ENCODE measurements at regions not wholly inside any gene's neighbourhood (a gene's known extent, or its start where the extent isn't known, plus 50 kb on each side); places are given as distances from the start of the nearest gene placed in this dataset.

DNA sequence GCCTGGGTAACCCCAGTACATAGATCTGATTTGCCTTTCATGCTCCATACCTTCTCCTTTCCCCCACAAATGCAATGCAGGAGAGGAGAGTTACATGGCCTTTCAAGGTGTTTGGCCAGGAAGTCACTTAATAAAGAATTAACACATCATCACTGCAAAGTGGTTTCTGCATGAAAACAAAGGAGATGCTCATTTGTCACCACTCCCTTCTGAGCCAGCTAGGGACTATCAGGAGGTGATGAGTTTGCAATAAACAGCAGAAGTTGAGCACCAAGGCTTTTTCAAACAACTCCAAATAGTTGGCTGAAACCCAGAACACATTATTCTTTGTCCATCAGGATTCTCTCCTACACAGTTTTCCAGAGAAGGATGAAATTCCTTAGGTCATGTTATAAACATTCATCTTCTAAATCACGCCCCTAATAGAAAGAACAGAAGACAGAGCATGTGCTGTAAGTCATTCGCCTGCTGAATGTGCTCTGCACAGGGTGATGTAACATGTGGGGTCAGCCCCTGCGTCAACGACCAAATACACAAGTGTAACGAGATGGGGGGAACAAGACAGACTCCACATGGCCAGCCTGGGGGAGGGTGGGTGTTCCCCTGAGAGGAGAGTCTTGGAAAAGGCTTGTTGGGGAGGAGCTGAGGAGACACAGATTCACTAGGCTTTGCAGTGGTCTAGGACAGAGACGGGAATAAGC, 87.3 kb upstream of the RMDN2 start:
- no peak for DNase-seq (ENCODE audit: low read depth)

GRCh38 chr2:37838541-37839167, 86.4 kb upstream of the RMDN2 start:
- no peak for DNase-seq (ENCODE audit: low read depth)

DNA sequence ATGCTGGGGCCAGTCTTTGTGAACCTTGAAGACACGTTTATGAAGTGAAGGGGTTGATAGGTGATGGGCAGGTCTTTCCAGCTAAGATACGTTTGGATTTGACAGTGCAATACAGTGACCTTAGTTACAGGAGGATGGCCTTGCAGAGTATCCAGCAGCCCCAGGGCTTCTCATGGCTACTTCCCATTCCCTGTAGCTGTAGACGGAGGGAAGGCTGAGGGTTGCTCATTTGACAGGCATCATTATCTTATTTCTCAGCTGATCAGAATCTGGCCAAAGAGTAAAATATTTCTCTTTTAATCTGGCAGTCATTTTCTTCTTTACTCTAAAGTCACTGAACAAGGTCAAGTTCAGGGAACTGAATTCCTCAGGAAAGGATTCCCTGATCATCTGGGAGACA, 85.1 kb upstream of the RMDN2 start:
- no peak for DNase-seq (ENCODE audit: low read depth)

GRCh38 chr2:37842732-37843440, 82.2 kb upstream of the RMDN2 start:
- no peak for DNase-seq (ENCODE audit: low read depth)

- DNase-seq (ENCODE audit: low read depth): no peak
Observed at GRCh38 chr2:37843556-37843955, 81.5 kb upstream of the RMDN2 start.

DNA sequence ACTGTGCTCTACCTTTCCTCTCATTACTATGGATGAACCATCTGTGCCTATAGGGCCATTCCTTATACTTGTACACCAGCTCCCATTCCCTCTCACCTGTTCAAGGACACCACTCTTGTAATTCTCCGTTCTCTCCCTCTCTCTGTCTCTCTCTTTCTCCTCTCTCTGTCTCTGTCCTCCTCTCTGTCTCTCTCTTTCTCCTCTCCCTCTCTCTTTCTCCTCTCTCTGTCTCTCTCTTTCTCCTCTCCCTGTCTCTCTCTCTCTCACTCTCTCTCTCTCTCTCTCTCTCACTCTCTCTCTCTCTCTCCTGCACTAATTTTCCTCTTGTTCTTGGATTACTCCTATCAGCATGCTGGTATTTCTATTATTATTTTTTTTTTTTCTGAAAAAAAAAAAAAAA, 78.9 kb upstream of the RMDN2 start:
- no peak for DNase-seq (ENCODE audit: low read depth)

DNA sequence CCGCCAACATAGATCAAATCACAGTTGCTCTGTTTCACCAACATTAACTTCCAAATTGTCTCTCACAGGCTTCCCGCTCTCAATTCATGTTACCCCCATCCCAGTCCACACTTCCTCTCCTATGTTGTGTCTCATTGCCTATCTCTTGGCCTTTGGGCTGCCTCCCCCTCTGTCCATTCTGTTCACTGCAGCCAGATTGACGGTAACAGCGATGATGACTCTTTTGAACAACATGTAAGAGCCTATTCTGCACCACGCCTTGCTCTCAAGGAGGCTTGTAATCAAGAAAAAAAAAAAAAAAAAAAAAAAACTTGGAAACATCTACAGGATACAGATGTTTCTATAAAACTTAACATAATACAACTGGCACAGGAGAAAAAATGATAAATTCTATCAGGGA, 77.3 kb upstream of the RMDN2 start:
- DNase-seq (ENCODE audit: low read depth): no peak

DNA sequence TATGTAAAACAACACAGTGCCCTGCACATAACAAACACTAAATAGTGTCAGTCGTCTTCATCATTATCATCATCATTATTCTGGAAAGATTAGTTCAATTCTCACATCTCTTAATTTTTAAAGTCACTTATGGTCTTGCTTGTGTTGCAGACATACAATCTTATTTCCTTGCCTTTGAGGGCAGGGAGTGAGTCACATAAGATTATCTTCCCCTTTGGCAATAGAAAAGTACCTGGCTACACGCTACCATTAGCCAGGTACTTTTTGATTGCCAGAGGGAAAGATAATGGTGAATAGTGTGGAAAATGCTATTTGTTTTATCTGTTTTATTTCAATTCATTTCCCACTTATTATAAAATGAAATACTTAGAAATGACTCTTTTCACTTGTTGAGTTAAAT, 76.6 kb upstream of the RMDN2 start:
- DNase-seq (ENCODE audit: low read depth): no peak

DNA sequence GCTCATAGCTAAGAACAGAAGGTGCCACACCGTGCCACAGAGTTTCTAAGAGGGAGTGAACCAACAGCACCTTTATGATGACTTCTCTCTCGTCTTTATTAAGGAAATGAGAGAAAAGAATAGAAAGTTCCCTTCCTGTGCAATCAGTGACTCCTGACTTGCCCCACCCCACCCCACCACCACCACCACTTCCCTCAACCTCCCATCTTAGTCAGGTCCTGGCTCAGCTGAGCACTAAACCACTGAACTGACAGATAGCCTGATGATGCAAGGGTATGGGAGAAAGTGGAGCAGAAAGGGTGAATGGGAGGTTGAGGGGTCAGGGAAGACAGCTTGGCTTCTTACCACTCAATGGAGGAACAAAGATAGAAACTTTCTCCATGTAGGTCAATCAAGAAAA, 75.2 kb upstream of the RMDN2 start:
- DNase-seq (ENCODE audit: low read depth): no peak

GRCh38 chr2:37851428-37851827, 73.7 kb upstream of the RMDN2 start:
- DNase-seq (ENCODE audit: low read depth): no peak

DNA sequence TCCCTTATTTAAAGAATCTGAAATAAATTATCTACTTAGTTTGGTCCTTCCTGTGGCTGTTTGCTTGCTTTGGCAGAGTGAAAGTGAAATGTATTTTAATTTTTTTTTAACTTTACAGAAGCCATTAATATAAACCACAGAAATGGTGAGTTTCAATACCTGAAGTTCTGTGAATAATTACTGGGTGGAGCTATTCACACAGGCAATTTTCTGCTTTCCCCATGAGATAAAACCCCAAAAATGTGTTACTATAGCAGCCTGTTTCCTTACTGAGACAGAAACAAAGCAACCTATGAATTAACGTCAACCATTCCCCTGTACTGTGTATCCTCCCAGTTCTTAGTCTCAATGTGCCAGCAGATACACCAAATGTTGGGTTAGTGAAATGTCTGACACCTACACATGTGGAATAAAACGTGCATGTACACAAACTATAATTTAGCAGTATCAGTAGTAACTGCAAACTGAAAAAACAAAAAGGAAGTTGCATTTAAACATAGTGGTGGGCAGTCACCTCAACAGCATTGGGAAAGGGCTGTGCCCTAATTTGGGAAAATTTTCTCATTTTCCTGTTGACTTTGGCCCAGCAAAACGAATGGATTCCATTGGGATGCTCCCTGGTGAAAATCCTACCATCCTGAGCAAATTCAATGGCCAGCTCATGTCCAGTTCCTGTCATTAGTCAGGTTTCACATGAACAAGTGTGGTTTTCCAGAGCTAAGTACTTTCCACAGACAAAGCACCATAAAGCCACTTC, 73.1 kb upstream of the RMDN2 start:
- DNase-seq (ENCODE audit: low read depth): no peak

DNA sequence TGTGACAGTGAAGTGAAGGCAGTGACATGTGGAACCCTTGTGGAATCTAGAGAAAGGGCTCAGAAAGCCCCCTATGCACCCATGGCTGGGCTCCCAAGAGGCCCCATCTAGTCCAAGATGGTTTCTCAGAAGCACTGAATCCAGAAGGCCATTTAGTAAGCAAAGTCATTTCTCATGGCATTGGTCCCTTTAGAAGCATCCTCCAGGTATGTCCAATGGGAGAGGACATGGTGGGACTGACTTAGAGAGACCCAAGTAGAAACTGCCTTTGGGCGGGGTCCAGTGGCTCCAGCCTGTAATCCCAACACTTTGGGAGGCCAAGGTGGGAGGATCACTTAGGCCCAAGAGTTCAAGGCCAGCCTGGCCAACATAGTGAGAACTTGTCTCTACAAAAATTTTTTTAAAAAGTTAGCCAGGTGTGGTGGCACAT, 72.5 kb upstream of the RMDN2 start:
- no peak for DNase-seq (ENCODE audit: low read depth)

GRCh38 chr2:37854676-37855282, 70.3 kb upstream of the RMDN2 start:
- no peak for DNase-seq (ENCODE audit: low read depth)

GRCh38 chr2:37855283-37856041, 69.6 kb upstream of the RMDN2 start:
- DNase-seq (ENCODE audit: low read depth): no peak

DNA sequence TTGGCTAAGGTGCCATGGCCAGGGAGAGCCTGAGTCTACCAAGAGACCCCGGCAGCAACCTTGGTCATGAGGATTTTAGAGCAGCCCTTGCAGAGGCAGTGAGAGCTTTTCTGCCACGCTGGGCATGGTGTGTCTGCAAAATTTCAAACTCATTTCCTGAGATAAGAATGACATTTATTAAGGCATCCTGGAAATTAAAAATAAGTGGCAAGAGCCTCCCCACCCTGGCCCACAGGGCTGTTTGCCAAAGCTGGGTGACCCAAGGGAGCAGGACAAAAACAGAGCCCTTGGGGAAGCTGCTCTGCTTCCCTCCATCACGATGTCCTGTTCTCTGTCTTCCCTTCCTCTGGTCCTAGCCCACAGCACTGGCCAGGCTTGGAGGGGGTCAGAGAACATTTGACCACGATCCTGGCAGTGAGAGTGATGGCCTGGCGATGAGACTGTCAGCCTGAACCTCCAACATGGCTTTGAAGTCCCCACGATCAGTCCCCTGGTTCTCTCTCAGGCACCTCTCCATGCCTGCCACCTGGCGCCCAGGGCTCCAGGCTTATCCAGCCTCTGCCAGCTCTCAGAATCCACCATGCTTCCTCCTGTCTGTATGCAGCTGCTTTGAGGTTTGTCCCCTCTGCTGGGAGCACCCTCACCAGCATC, 68.9 kb upstream of the RMDN2 start:
- DNase-seq (ENCODE audit: low read depth): no peak

DNA sequence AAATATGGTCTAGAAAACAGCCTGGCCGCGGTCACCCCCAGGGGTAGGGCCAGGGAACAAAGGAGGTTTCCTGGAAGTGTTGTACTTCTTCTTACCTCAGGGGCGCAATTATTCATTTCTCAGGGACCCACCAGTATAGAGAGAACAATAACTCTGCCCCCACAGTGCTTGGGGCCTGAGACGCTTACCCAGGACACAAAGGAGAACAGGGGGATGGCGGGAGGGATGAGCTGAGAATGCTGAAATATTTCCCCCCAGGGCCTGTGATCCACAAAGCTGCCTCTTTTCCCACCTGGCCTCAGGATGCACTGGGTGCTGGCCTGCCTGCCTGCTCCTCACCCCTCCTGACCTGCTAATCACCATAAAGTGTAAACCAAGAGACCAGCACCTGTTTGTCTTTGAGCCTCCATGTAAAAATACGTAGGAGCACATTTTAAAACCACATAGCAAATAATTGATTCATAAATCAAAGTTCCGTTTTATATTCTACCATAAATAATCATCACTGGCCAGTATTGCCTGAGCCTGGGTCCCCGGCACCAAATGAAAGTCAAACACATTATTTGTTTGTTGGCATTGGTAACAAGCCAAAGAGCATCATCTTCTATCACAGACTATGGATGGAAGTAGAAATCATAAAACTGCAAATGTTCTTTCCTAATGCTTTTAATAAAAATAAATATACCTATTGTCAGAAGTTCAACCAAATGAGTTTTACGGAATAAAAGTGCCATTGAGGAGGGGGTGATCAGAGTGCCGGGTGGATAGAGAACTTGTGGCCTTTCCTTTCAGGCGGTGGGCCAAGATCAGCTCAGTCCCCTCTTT, 67.3 kb upstream of the RMDN2 start:
- no peak for DNase-seq (ENCODE audit: low read depth)

DNA sequence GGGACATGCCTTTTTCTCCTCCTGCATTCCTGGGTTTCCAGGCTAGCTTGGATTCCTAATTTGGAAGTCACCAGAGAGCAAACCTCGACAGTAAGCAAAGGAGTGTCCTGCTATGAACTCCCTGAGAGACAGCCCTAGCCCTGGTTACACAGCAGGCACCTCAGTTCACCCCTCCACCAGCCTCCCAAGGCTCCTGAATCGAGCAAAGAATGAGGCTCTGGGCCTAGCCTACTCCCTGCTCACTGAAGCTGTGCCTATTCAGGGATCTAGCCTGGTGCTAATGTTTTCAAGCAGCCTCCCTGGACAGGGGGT, 66.7 kb upstream of the RMDN2 start:
- no peak for DNase-seq (ENCODE audit: low read depth)

DNA sequence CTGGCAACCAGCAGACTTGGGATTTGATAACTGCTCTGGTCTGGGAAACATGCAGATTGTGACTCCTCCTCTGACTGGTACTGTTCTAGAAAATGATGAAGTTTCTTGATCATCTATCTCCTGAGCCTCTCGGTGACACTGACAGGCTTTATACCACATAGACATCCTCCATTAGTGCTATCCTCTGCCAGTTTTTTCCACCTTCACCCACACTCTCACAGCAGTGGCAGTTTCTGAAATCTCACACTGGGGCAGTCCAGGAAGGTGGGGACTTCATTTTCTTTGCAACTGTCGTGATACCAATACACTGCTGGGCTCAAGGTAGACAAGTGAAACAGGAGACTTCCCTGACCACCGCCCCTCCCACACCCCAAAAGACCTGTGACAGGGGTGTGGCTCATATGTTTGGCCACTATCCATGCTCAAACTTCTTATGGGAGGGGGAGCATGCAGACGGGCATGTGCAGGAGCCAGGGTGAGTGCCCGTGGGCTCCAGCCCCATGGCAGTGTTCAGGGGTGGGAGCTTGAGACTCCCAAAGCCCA, 66.3 kb upstream of the RMDN2 start:
- no peak for DNase-seq (ENCODE audit: low read depth)

GRCh38 chr2:37862620-37863019, 62.5 kb upstream of the RMDN2 start:
- DNase-seq (ENCODE audit: low read depth): no peak

Measured in HT1080 (cell line).